IMR-90 (cell line): ENCODE measurements at regions not wholly inside any gene's neighbourhood (a gene's known extent, or its start where the extent isn't known, plus 50 kb on each side); places are given as distances from the start of the nearest gene placed in this dataset.

Experiments used
- ATAC-seq: fragments of 200-7000 bp; cut with Tn5 transposase; 2 replicates; pipeline ENCODE4 v1.9.1; 2020; ENCODE audit warnings: low read depth, mild to moderate bottlenecking, moderate library complexity
- BruUV-seq: library from RNA; stranded (reverse); fragments of 400-500 nt; replicated peaks from 2 replicates; lab custom pipeline; 2021; lab: Mats Ljungman, UMichigan
- CTCF ChIA-PET: fragments of 300-600 bp; formaldehyde crosslinking; extraction: SDS; loops from one replicate; lab custom pipeline; 2021; ENCODE audit warnings: antibody characterized with exemption; lab: Yijun Ruan, JAX
- POLR2A ChIA-PET: fragments of 300-600 bp; sonication (Branson Sonifier 250); formaldehyde crosslinking; loops from one replicate; lab custom pipeline; 2022; ENCODE audit warnings: antibody characterized with exemption; ENCODE audit not compliant: unreplicated experiment; lab: Charles Lee
- DNase-seq: peaks from one replicate; pipeline ENCODE4 v3.0.0; 2013
- H2AFZ ChIP-seq: replicated peaks from 2 replicates; pipeline ENCODE3; 2013; ENCODE audit warnings: low read length, mild to moderate bottlenecking; ENCODE audit not compliant: poor library complexity
- H2AK5ac ChIP-seq: 2 replicates; pipeline ENCODE4 v1.6.1; 2013; ENCODE audit warnings: low read depth, low read length, inconsistent platforms
- H2AK9ac ChIP-seq: replicated peaks from 2 replicates; pipeline ENCODE3; 2013; ENCODE audit warnings: mild to moderate bottlenecking, low read depth, low read length, moderate library complexity; ENCODE audit not compliant: poor library complexity
- H2BK120ac ChIP-seq: 2 replicates; pipeline ENCODE4 v1.6.1; 2013; ENCODE audit warnings: low read depth, low read length, inconsistent platforms
- H2BK15ac ChIP-seq: 3 replicates; pipeline ENCODE4 v1.6.1; 2013; ENCODE audit warnings: low read depth, low read length, inconsistent platforms
- H2BK20ac ChIP-seq: 2 replicates; pipeline ENCODE4 v1.6.1; 2013; ENCODE audit warnings: low read depth, mild to moderate bottlenecking, inconsistent platforms, low read length, moderate library complexity
- H2BK5ac ChIP-seq: 2 replicates; pipeline ENCODE4 v1.6.1; 2013; ENCODE audit warnings: mild to moderate bottlenecking, low read depth, low read length, inconsistent platforms; ENCODE audit not compliant: poor library complexity, severe bottlenecking
- H3K14ac ChIP-seq: replicated peaks from 2 replicates; pipeline ENCODE4 v1.6.1; 2013; ENCODE audit warnings: low read depth, low read length, inconsistent platforms
- H3K18ac ChIP-seq: 2 replicates; pipeline ENCODE4 v1.6.1; 2013; ENCODE audit warnings: low read depth, low read length, control low read depth
- H3K23ac ChIP-seq: 2 replicates; pipeline ENCODE4 v1.6.1; 2013; ENCODE audit warnings: low read depth, low read length, inconsistent platforms
- H3K27ac ChIP-seq: 2 replicates; pipeline ENCODE4 v1.5.1; 2013; ENCODE audit warnings: mild to moderate bottlenecking, control low read depth, low read length; ENCODE audit not compliant: insufficient read depth
- H3K27me3 ChIP-seq: 2 replicates; pipeline ENCODE4 v1.6.1; 2013; ENCODE audit warnings: low read length; ENCODE audit not compliant: control insufficient read depth, insufficient read depth
- H3K36me3 ChIP-seq: 2 replicates; pipeline ENCODE4 v1.6.1; 2013; ENCODE audit warnings: low read length, mixed read lengths; ENCODE audit not compliant: control insufficient read depth, insufficient read depth
- H3K4ac ChIP-seq: 2 replicates; pipeline ENCODE4 v1.6.1; 2013; ENCODE audit warnings: low read depth, low read length, inconsistent platforms
- H3K4me1 ChIP-seq: 2 replicates; pipeline ENCODE4 v1.6.1; 2013; ENCODE audit warnings: low read length, mixed read lengths; ENCODE audit not compliant: control insufficient read depth, insufficient read depth
- H3K4me2 ChIP-seq: 2 replicates; pipeline ENCODE4 v1.6.1; 2013; ENCODE audit warnings: low read depth, mild to moderate bottlenecking, control low read depth, low read length, moderate library complexity
- H3K4me3 ChIP-seq: 2 replicates; pipeline ENCODE4 v1.5.1; 2013; ENCODE audit warnings: low read depth, mild to moderate bottlenecking, control low read depth, low read length, moderate library complexity; ENCODE audit not compliant: insufficient read depth
- H3K56ac ChIP-seq: 2 replicates; pipeline ENCODE4 v1.6.1; 2013; ENCODE audit warnings: low read length, inconsistent platforms; ENCODE audit not compliant: insufficient read depth; ENCODE audit errors: extremely low read depth
- H3K79me1 ChIP-seq, 2 experiments: 2 replicates each; pipeline ENCODE4 v1.6.1; 2013; ENCODE audit warnings: low read length in 2 of 2, inconsistent platforms in 1 of 2, low read depth in 1 of 2
- H3K9ac ChIP-seq: 2 replicates; pipeline ENCODE4 v1.6.1; 2013; ENCODE audit warnings: low read depth, low read length, control low read depth
- H3K9me1 ChIP-seq: 2 replicates; pipeline ENCODE4 v1.6.1; 2013; ENCODE audit warnings: low read length, inconsistent platforms; ENCODE audit not compliant: insufficient read depth
- H3K9me3 ChIP-seq: 2 replicates; pipeline ENCODE4 v1.6.1; 2013; ENCODE audit warnings: low read length; ENCODE audit not compliant: control insufficient read depth, insufficient read depth
- H4K20me1 ChIP-seq: 2 replicates; pipeline ENCODE4 v1.6.1; 2013; ENCODE audit warnings: low read length, inconsistent platforms; ENCODE audit not compliant: insufficient read depth
- H4K5ac ChIP-seq: 2 replicates; pipeline ENCODE4 v1.6.1; 2013; ENCODE audit warnings: mild to moderate bottlenecking, low read depth, low read length, control low read depth
- H4K8ac ChIP-seq, 2 experiments: 2 replicates each; pipeline ENCODE4 v1.6.1; 2013; ENCODE audit warnings: low read depth in 2 of 2, low read length in 2 of 2, control low read depth in 1 of 2, inconsistent platforms in 1 of 2
- H4K91ac ChIP-seq: 2 replicates; pipeline ENCODE4 v1.6.1; 2013; ENCODE audit warnings: low read depth, low read length, inconsistent platforms; ENCODE audit not compliant: insufficient read depth
- BHLHE40 ChIP-seq: fragments of 150-350 bp; IDR thresholded peaks from 2 replicates; pipeline ENCODE4 v1.6.1; 2016; ENCODE audit warnings: mild to moderate bottlenecking, low read depth, low read length
- CHD1 ChIP-seq: IDR thresholded peaks from 2 replicates; pipeline ENCODE4 v1.6.1; 2012; ENCODE audit warnings: low read depth, low read length, improper control_type of control experiment
- CTCF ChIP-seq: conservative IDR thresholded peaks from 2 replicates; pipeline ENCODE4 v1.5.1; 2012; ENCODE audit warnings: mild to moderate bottlenecking, low read depth, low read length, improper control_type of control experiment
- FOS ChIP-seq: fragments of 150-350 bp; IDR thresholded peaks from 2 replicates; pipeline ENCODE4 v1.6.1; 2016; ENCODE audit warnings: low read depth, low read length
- MAFK ChIP-seq: IDR thresholded peaks from 2 replicates; pipeline ENCODE4 v1.6.1; 2012; ENCODE audit warnings: low read depth, low read length, improper control_type of control experiment
- MAZ ChIP-seq: IDR thresholded peaks from 2 replicates; pipeline ENCODE4 v1.6.1; 2012; ENCODE audit warnings: low read depth, mild to moderate bottlenecking, low read length, improper control_type of control experiment, moderate library complexity, borderline replicate concordance
- MXI1 ChIP-seq: IDR thresholded peaks from 2 replicates; pipeline ENCODE4 v1.6.1; 2012; ENCODE audit warnings: low read depth, mild to moderate bottlenecking, low read length, moderate library complexity, borderline replicate concordance
- NFE2L2 ChIP-seq: fragments of 150-350 bp; IDR thresholded peaks from 2 replicates; pipeline ENCODE4 v1.6.1; 2016; ENCODE audit warnings: low read depth, mild to moderate bottlenecking, low read length
- RCOR1 ChIP-seq: IDR thresholded peaks from 2 replicates; pipeline ENCODE4 v1.6.1; 2012; ENCODE audit warnings: mild to moderate bottlenecking, low read length, improper control_type of control experiment; ENCODE audit not compliant: insufficient replicate concordance
- RFX5 ChIP-seq: IDR thresholded peaks from 2 replicates; pipeline ENCODE4 v1.8.0; 2012; ENCODE audit warnings: low read depth, mild to moderate bottlenecking, low read length, moderate library complexity
- WGBS, 2 experiments: methylation state at CpG; one replicate each; pipeline versions ENCODE4 v1.1.5 to v1.1.7; 2013; ENCODE audit warnings: missing lambda C conversion rate in 2 of 2; ENCODE audit not compliant: insufficient read length in 1 of 2; ENCODE audit errors: extremely low coverage in 2 of 2; 5-methylcytosine and 5-hydroxymethylcytosine counted together
- dilution Hi-C: fragments of 300-500 bp; cut with HindIII; formaldehyde crosslinking; loops from one replicate; pipeline ENCODE4 v1.14.3; 2018; ENCODE audit warnings: low sequenced_read_pairs; ENCODE audit not compliant: unreplicated experiment
- in situ Hi-C: fragments of 300-500 bp; cut with MboI; formaldehyde crosslinking; loops from 3 replicates; pipeline ENCODE4 v1.14.3; 2019; ENCODE audit warnings: low sequenced_read_pairs, inconsistent platforms, mixed read lengths
- intact Hi-C: fragments of 100-400 bp; cut with micrococcal nuclease; formaldehyde crosslinking; loops from 2 replicates; pipeline ENCODE4 v1.10.0; 2022

- Histone ChIP-seq H4K20me1 (no peaks in the 10 kb centered on the region), H3K18ac (no peak overlapping the region), H4K5ac (no peak overlapping the region), H2BK5ac (no peak overlapping the region), H3K36me3 (no peaks in the 10 kb centered on the region), H3K56ac (no peak overlapping the region), H3K79me1 (no peaks in the 10 kb centered on the region), H3K27me3 (peaks cover 2% of the 10 kb centered on the region; the same call in 1 of the 2 replicates), H3K9ac (no peak overlapping the region), H3K4me1 (no peaks in the 10 kb centered on the region), H2AK9ac (no peak overlapping the region), H3K9me1 (no peaks in the 10 kb centered on the region), H3K4ac (no peak overlapping the region), H2BK120ac (no peak overlapping the region), H3K14ac (no peak overlapping the region), H2BK15ac (no peak overlapping the region), H3K4me2 (no peak overlapping the region), H4K8ac (no peak overlapping the region), H2AK5ac (no peak overlapping the region), H3K23ac (no peak overlapping the region), H2AFZ (no peak overlapping the region), H2BK20ac (no peak overlapping the region), H3K27ac (no peak overlapping the region), H3K9me3 (no peaks in the 10 kb centered on the region), H3K4me3 (no peak overlapping the region), H4K91ac (no peak overlapping the region)
- BruUV-seq = no TSS peak
- no CpG with 5 or more reads among the region's 2 CpGs for WGBS, 2 experiments
- TF ChIP-seq BHLHE40 (no peak), CHD1 (no peak), CTCF (no peak), MAZ (no peak), RFX5 (no peak), RCOR1 (no peak), MAFK (no peak), FOS (no peak), NFE2L2 (no peak), MXI1 (no peak)
- in situ Hi-C loops = no loop called here
- CTCF ChIA-PET = no interaction called here
- intact Hi-C loops = no loop called here
- ATAC-seq (no peak), DNase-seq (no peak)
- POLR2A ChIA-PET = no interaction called here
- dilution Hi-C loops = no loop called here
Observed at GRCh38 chr3:23028294-23028693, 174.8 kb upstream of the UBE2E2 start.
